ENCODE measurements at regions not wholly inside any gene's neighbourhood (a gene's known extent, or its start where the extent isn't known, plus 50 kb on each side); places are given as distances from the start of the nearest gene placed in this dataset.
"Not testable (repeated sequence)": the region's sequence is repeated elsewhere in the genome, so short reads cannot be mapped to it uniquely, and the experiment has no call there.

DNA sequence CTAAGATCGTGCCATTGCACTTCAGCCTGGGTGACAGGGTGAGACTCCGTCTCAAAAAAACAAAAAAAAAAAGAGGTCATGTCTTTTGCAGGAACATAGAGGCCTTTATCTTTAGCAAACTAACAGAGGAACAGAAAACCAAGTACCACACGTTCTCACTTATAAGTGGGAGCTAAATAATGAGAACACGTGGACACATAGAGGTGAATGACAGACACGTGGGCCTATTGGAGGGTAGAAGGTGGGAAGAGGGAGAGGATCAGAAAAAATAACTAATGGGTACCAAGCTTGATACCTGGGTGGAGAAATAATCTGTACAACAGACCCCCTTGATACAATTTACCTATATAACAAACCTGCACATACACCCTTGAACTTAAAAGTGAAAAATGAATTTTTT lies 401.4 kb upstream of the NAALADL2 start:
- DNase-seq (ENCODE audit: low spot score), result no peak

DNA sequence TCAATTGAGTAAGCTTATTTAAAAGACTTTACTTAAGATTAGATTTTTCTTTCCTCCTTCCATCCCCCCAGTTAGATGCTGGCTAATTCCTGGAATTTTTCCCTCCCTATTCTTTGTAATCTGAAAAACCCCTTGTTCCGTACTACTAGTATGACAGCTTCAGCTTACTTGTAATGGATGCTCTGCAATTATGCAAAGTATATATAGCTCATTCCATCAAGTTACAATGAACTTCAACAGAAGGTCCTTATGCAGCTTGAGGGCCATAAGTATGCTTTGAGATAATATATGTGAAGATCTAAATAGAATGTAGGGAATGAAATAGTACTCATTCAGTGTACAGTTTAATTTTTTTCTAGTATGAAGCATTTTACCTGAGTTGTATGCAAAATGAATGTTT lies 398.3 kb upstream of the NAALADL2 start:
- no peak for DNase-seq (ENCODE audit: low spot score)

DNA sequence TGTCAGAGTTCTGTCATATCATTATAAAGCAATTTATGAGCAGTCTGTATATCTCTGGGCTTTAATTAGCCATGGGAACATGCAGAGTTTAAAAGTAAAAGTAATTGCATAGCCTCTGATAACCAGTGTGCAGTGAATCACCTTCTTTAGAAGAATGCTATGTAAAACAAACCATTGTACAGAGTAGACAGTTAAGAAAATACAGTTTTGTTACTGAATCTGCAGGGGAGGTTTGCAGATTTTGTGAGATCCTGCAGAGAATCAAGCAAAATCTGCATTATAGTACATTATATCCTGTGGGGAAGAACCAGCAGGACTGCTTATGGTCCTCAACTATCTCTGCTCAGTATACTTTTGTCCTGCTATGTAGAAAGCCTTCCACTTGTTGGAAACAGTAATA lies 396.2 kb upstream of the NAALADL2 start:
- no peak for DNase-seq (ENCODE audit: low spot score)

DNA sequence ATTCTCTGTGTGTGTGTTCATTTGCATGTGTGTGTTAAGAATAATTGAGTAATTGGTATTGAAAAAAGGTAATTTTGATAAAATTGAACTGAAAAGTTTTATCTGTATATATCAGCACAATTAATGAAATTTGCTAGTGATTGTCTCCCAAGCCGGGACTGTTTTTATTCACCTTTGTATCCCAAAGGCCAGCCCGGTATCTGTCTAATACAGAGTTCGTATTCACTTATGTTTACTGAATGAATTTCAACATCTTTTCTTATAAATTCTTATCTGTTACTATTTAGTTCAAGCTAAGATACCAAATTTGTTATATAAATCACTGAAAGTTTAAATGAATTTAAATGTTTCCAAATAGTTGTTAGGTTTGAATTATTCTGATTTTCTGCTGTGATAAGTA lies 394.0 kb upstream of the NAALADL2 start:
- no peak for DNase-seq (ENCODE audit: low spot score)

DNA sequence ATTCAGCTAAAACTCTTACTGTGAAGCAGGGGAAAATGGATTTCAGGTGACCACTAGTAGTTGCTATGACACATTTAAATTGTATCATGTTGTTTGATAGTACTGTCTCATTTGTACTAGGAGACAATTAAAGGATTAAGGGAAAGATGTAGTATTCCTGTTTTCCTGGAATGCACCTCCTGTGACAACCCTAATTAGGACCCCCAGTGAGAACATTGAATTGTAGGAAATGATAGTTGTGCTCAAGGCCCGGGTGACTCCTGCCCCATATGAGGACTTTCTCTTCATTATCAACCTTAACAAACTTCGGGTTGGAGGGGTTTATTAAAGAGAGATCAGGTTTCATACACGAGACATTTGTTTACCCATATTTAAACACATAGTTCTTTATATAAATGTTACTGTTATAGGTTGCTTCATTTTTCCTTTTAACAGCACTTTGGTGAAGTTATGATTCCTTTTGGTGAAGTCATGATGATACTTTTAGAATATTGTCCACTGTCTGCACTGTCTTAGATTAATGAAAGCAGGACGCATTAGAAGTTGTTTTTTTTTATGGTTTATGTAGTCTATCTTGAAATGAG lies 392.6 kb upstream of the NAALADL2 start:
- no peak for DNase-seq (ENCODE audit: low spot score)

DNA sequence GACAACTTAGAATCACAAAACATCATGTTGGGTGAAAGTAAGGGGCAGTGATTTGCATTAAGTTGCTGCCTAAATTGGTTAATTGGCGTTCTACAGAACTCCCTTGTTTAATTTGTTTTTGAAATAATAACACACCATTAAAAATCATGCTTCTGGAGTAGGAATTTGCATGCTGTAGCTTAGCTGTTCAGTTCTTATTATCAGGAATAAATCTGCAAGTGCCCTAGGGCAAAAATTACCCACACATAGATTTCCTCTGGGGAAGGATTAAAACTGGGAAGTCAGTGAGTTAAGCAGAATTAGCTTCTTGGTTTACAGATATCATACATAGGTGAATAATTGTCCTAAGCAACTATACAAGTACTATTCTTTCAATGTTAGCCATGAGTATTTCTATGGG lies 381.6 kb upstream of the NAALADL2 start:
- no peak for DNase-seq (ENCODE audit: low spot score)

DNA sequence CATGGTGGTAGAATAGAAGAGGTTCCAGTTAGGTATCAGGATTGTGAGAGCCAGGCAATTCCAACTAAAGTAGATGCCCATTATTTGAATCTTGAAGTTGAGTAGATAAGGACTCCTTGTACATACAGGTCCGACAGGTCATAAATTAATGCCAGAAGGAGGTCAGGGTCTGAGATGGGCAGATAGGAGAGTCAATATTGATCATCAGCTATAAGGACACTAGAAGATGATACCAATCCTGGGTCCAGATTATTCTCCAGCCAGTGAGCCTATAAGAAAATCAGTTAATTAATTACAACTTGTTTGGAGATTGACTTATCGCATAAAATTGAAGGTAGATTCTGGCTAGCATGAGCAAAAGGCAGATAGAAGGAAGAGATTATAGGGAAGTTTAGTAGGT lies 378.4 kb upstream of the NAALADL2 start:
- no peak for DNase-seq (ENCODE audit: low spot score)

DNA sequence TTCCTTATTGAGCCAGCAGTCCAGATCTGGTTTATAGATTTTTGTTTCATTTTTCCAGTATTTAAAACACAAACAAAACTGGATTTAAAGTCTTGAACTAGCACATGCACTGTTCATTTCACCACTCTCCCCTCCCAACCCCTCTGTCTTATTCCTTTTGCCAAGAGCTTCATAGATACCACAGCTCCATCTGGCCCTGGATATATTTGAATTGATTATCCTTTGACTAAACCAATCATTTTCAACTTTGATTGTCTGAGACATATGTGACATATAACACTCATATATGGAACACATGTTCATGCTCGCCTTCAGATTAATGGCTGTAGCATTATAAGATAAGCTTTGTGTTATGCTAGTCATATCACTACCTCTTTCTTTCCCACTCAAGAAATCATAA lies 376.6 kb upstream of the NAALADL2 start:
- DNase-seq (ENCODE audit: low spot score), result no peak

DNA sequence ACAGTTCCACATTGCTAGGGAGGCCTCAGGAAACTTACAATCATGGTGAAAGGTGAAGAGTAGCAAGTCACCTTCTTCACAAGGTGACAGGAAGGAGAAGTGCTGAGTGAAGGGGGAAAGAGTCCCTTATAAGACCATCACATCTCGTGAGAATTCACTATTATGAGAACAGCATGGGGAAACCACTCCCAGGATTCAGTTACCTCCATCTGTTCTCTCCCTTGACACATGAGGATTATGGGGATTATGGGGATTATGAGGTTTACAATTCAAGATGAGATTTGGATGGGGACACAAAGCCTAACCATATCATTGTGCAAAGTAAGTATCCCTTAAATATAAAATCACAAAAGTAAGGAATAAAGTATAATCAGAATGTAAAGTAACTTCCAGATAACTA lies 375.9 kb upstream of the NAALADL2 start:
- DNase-seq (ENCODE audit: low spot score), result no peak

DNA sequence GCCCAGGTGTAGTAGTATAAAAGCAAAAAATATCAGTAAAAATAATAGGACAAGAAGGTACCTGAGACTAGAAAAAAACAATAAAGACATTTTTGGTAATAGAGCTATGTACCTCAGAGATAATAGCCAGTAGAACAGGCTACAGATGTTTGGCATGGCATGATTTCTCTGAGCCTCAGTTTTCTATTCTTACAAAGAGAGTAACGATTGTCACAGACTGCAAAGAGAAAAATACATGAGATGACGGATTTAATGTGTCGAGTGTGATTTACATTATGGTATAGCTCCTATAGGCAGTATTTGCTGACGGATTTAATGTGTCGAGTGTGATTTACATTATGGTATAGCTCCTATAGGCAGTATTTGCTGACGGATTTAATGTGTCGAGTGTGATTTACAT lies 375.3 kb upstream of the NAALADL2 start:
- not testable (repeated sequence) for DNase-seq (ENCODE audit: low spot score)

DNA sequence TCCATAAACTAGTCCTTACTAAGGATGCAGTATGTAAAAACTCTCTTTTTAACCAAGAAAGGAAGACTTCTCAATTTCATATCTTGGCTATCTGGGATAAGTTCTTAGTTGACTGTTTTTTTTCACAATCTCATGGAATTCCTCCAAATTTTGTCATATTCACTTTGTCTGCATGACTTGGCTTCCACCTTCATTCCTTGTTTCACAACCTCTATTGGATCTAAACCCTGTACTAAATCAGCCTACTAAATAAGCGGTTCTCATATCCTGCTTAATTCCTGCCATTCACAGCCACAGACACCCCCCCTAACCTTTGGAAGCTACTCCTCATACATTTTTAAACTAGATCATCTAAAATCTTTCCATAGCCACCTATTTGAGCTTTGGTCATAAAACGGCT lies 370.6 kb upstream of the NAALADL2 start:
- no peak for DNase-seq (ENCODE audit: low spot score)

DNA sequence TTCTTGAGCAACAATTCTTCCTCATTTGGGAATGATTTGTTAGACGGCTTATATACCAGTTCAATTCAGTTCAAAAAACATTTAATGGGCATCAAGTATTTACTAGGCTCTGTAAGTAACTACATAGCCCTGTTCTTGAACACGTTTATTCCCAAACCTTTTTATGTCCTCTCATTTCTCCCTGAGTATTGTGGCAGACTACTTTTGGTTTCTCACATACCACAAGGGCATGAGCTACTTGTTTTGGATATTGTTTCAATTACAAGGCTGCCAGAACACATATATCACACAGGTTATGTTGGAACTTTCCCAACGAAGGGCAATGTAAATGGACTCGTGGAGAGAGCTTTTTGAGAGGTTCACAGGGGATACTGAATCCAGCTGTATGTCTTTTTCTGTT lies 363.8 kb upstream of the NAALADL2 start:
- DNase-seq (ENCODE audit: low spot score), result no peak

DNA sequence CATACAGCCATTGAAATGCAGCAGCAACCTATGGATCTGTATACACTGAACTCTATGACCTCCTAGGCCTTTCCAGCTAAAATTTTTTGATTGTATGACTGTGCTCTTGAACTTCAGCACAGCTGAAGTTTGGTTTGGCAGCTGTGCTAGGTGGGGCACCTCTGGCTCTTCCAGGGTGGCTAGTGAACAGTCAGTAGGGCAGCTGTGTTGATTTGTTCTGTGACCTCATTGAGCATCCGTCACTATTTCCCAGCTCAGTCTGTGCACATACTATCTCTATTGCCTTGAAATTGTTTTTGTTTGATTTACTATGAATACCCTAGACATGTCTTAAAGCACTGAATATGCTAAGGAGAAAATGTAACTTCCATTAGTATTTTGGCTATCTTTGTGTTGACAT lies 363.2 kb upstream of the NAALADL2 start:
- peak; percentile 2 for DNase-seq (ENCODE audit: low spot score)

DNA sequence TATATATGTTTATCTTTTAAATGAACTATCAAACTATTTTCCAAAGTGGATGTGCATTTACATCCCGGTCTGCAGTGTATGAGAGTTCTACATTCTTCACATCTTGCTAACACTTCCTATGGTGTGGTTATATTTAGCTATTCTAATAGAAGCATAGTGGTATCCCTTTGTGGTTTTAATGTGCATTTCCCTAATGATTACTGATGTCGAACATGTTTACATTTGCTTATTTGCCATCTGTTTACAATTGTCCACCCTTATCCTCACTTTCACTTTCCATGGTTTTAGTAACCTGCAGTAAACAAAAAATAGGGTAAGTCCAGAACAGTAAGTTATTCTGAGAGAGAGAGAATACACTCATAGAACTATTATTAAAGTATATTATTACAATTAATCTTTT lies 360.5 kb upstream of the NAALADL2 start:
- DNase-seq (ENCODE audit: low spot score), result peak; percentile 4

DNA sequence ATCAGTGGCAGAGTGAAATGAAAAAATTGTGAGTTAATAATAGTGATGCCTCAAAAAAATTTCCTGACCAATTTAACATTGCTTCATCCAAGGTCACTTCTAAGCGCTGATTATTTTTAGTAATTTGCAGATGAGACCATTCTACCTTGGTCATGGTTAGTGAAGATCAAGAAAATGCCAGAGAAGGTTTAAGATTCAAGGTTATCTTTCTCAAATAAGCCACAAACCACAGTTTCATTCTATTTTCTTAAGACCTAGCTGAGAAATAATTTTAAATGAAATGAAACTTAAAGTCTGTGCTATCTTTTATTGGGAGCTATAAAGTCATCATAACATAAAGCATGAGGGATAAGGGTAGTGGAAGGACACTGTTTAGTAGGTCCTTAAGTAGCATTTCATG lies 353.9 kb upstream of the NAALADL2 start:
- DNase-seq (ENCODE audit: low spot score), result no peak

DNA sequence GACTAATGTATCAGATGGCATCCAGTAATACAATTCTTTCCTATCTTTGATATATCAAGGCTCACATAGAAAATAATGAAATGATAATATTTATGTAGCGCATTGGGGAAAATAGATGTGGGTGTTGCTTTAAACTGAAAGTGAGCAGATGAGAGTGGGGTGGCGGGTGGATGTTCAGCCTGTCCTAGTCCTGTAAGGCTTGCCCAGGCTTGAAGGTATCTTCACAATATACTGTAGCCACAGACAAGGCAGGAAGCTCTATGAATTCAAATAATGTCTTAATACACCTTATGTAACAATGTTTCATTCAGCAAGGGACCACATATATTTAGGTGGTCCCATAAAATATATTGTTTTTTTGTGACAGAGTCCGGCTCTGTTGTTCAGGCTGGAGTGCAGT lies 334.9 kb upstream of the NAALADL2 start:
- DNase-seq (ENCODE audit: low spot score), result no peak

DNA sequence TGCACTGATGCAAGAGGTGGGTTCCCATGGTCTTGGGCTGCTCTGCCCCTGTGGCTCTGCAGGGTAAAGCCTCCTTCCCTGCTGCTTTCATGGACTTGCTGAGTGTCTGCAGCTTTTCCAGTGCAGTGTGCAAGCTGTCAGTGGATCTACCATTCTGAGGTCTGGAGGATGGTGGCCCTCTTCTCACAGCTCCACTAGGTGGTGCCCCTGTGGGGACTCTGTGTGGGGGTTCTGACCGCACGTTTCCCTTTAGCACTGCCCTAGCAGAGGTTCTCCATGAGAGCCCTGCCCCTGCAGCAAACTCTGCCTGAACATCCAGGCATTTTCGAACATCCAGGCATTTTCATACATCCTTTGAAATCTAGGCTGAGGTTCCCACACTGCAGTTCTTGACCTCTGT lies 329.8 kb upstream of the NAALADL2 start:
- DNase-seq (ENCODE audit: low spot score), result no peak

DNA sequence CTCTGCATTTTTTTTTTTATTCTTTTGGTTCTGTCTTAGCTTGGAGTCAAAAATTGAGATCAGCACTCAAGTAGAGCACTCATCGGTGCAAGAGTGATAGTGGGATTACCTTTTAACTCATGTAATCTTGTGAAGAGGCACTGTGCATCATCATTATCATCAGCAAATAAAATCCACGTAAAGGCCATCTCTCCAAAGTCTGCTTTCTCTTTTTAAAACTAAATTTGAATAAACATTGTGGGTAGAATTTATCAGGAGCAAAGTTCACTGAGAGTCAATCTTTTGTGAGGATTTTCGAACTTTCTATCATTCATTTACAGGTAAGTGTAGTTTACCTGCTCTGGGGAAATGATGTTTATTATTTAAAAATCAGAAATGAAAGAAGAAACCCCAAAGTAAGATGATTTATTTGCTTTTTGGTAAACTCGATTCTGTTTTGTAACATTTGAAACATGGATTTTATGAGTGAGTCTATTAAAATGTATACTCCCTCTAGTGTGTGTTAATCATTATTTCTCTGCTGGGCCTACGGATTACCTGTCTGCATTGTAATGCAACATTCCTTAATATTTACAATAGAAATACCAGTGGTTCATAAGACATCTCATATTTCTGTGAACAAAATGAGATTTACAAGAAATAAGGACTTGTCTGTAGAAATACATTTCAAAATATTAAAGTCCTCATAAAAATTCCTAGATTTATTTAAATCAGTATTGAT lies 327.7 kb upstream of the NAALADL2 start:
- no peak for DNase-seq (ENCODE audit: low spot score)

DNA sequence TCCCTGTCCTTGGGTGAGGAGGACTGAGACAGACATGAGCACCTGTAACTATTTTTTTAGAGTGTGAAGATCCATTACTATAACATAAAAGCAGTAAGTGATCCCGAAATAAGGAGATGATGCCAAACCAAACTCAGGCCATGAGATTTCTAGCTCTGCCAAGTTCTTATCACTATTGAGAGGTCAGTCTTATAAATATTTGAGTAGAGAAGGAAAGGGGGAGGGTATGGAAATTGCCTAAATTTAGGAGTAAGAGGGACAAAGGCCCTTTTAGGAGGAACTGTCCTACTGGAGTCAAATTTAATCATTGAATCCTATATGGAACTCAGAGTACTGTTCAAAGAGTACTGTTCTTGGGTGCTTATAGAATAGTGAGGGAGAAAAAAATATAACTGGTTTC lies 326.9 kb upstream of the NAALADL2 start:
- no peak for DNase-seq (ENCODE audit: low spot score)

DNA sequence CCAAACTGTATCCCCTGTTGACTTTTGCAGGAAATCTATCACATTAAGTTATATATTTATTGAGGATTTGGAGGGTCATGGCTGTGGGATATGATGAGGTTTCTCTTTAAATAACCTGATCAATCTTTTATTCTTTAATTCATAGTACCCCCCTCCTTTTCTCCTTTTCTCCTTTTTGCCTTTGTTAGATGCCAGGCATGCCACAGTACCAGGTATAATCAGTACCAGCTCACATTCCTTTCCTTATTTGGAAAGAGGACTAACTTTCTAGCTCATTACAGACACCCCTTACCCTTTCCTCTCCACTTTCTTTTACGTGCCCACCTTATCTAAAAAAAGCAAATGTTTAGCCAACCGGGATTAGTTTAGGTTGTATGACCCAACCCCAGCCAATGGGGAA lies 326.4 kb upstream of the NAALADL2 start:
- DNase-seq (ENCODE audit: low spot score), result no peak

DNA sequence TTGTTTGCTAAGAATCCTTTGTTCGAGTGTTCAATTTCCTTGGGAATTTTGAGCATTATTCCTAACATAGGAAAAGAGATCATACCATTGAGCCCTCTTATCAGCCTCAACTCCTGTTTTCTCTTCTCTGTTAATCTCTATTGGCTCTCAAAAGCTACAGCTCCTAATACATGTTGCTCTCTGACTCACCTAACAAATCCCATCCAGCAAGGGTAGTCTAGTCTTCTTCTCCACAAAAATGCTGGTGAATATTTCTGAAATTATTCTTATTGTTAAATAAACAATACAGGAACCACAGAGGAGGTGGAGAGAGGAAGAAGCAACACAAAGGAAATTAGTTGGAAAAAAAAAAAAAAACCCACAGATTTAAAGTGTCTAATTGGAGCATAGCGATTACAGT lies 325.8 kb upstream of the NAALADL2 start:
- DNase-seq (ENCODE audit: low spot score), result peak; percentile 24

DNA sequence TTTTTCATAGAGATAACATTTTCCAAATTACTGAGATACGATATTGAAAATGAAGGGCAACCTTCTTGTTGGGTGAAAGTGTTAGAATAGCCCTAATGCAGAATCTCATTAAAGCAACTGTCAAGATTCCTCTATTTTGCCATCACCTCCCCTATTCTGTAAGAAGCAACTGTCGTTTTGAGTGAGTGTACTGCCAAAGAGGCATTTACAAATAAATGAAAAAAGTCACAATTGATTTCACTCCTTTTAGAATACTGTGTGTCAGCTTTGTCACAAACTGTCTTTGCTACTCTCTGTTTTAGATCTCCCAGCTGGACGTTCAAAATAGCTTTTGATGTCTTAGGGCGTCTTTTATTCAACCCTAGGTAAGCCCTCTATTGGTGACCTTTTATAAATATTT lies 322.8 kb upstream of the NAALADL2 start:
- DNase-seq (ENCODE audit: low spot score), result no peak

DNA sequence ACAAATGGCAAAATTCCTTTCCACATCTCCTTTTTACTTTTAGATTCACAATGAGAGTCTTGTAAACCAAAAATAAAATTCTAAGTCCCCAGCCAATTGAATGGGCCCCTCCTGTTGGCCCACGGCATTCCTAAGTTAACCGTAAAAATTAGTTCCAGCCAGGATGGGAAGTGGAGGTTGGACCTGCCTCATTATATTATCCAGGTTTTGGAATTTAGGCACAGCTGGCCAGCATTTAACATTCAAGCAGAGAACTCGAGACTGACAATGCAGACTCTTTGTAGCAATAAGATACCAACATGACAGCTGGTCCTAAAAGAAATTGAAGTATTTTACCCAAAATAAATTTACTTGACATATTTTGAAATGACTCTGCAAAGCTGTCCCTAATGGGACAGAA lies 321.0 kb upstream of the NAALADL2 start:
- DNase-seq (ENCODE audit: low spot score), result no peak

Measured in hepatic stellate cell (primary cell).